ENCODE measurements at regions not wholly inside any gene's neighbourhood (a gene's known extent, or its start where the extent isn't known, plus 50 kb on each side); places are given as distances from the start of the nearest gene placed in this dataset.

- H2BK120ac ChIP-seq (ENCODE audit: low read depth, low read length): no peak overlapping the region
- H3K79me1 ChIP-seq (ENCODE audit: low read depth, low read length): no peaks in the 10 kb centered on the region
- H4K8ac ChIP-seq (ENCODE audit: low read depth, low read length): no peak overlapping the region
- H3K4me1 ChIP-seq (ENCODE audit: control insufficient read depth in 2 of 2, insufficient read depth in 1 of 2, low read depth in 1 of 2, low read length in 2 of 2): no peaks in the 10 kb centered on the region
- no peak overlapping the region for H2AFZ ChIP-seq (ENCODE audit: low read length)
- H3K4me2 ChIP-seq (ENCODE audit: insufficient read depth, low read length, poor library complexity, severe bottlenecking): no peak overlapping the region
- no peak overlapping the region for H2BK12ac ChIP-seq (ENCODE audit: low read length)
- no peak overlapping the region for H3K4ac ChIP-seq (ENCODE audit: low read length)
- no CpG with 5 or more reads among the region's 6 CpGs for WGBS, 2 donors (ENCODE audit: extremely low coverage in 2 of 2, insufficient read length in 2 of 2, insufficient replicate concordance in 1 of 2)
- no peak overlapping the region for H2AK5ac ChIP-seq (ENCODE audit: low read depth, low read length)
- H3K27me3 ChIP-seq (ENCODE audit: control insufficient read depth in 3 of 3, insufficient read depth in 3 of 3, low read depth in 1 of 3, low read length in 3 of 3): no peaks in the 10 kb centered on the region
- H3K27ac ChIP-seq (replicated peaks; ENCODE audit: low read length): no peak overlapping the region
- H3K14ac ChIP-seq (ENCODE audit: low read length): no peak overlapping the region
- DNase-seq (ENCODE audit: low spot score): no peak
- H3K36me3 ChIP-seq (replicated peaks in 1 of 2; ENCODE audit: control insufficient read depth in 2 of 2, insufficient read depth in 2 of 2, low read length in 2 of 2): peaks cover 0 to 3% of the 10 kb centered on the region in 2 donors
- peaks cover 0 to 12% of the 10 kb centered on the region in 2 donors for H3K9me3 ChIP-seq (replicated peaks in 1 of 2; ENCODE audit: control insufficient read depth in 2 of 2, insufficient read depth in 1 of 2, low read depth in 1 of 2, low read length in 2 of 2)
- H3K4me3 ChIP-seq (ENCODE audit: low read length in 2 of 2): no peak overlapping the region
- no peak overlapping the region for H3K23ac ChIP-seq (ENCODE audit: low read depth, low read length, poor library complexity)
- H4K91ac ChIP-seq (ENCODE audit: low read depth, low read length, poor library complexity): no peak overlapping the region
- no peak overlapping the region for H2BK5ac ChIP-seq (ENCODE audit: low read length)
- no peak overlapping the region for H3K18ac ChIP-seq (ENCODE audit: low read length)
- no peak overlapping the region for H2BK15ac ChIP-seq (ENCODE audit: low read length)
- no peak overlapping the region for H3K9ac ChIP-seq (ENCODE audit: low read depth, low read length, poor library complexity)
Measured at GRCh38 chr22:49594078-49594477, 233.6 kb downstream of the BRD1 start.

- H3K27me3 ChIP-seq (ENCODE audit: control insufficient read depth in 3 of 3, insufficient read depth in 3 of 3, low read depth in 1 of 3, low read length in 3 of 3): no peaks in the 10 kb centered on the region
- H3K9ac ChIP-seq (ENCODE audit: low read depth, low read length, poor library complexity): no peak overlapping the region
- peaks cover 0 to 3% of the 10 kb centered on the region in 2 donors for H3K36me3 ChIP-seq (replicated peaks in 1 of 2; ENCODE audit: control insufficient read depth in 2 of 2, insufficient read depth in 2 of 2, low read length in 2 of 2)
- no peaks in the 10 kb centered on the region for H3K79me1 ChIP-seq (ENCODE audit: low read depth, low read length)
- H3K4me2 ChIP-seq (ENCODE audit: insufficient read depth, low read length, poor library complexity, severe bottlenecking): no peak overlapping the region
- H3K9me3 ChIP-seq (replicated peaks in 1 of 2; ENCODE audit: control insufficient read depth in 2 of 2, insufficient read depth in 1 of 2, low read depth in 1 of 2, low read length in 2 of 2): peaks cover 0 to 12% of the 10 kb centered on the region in 2 donors
- no peak overlapping the region for H3K4me3 ChIP-seq (ENCODE audit: low read length in 2 of 2)
- no peak overlapping the region for H2BK15ac ChIP-seq (ENCODE audit: low read length)
- H3K23ac ChIP-seq (ENCODE audit: low read depth, low read length, poor library complexity): no peak overlapping the region
- DNase-seq (ENCODE audit: low spot score): no peak
- no peak overlapping the region for H4K91ac ChIP-seq (ENCODE audit: low read depth, low read length, poor library complexity)
- no peak overlapping the region for H4K8ac ChIP-seq (ENCODE audit: low read depth, low read length)
- H2BK12ac ChIP-seq (ENCODE audit: low read length): no peak overlapping the region
- no peak overlapping the region for H2AFZ ChIP-seq (ENCODE audit: low read length)
- no peak overlapping the region for H2BK120ac ChIP-seq (ENCODE audit: low read depth, low read length)
- no peak overlapping the region for H3K27ac ChIP-seq (replicated peaks; ENCODE audit: low read length)
- H2BK5ac ChIP-seq (ENCODE audit: low read length): no peak overlapping the region
- H3K4me1 ChIP-seq (ENCODE audit: control insufficient read depth in 2 of 2, insufficient read depth in 1 of 2, low read depth in 1 of 2, low read length in 2 of 2): no peaks in the 10 kb centered on the region
- H2AK5ac ChIP-seq (ENCODE audit: low read depth, low read length): no peak overlapping the region
- H3K4ac ChIP-seq (ENCODE audit: low read length): no peak overlapping the region
- WGBS, 2 donors (ENCODE audit: extremely low coverage in 2 of 2, insufficient read length in 2 of 2, insufficient replicate concordance in 1 of 2): no CpG with 5 or more reads among the region's 7 CpGs
- H3K18ac ChIP-seq (ENCODE audit: low read length): peak overlapping the region; percentile 2
- H3K14ac ChIP-seq (ENCODE audit: low read length): no peak overlapping the region
Measured at GRCh38 chr22:49593509-49593908, 234.2 kb downstream of the BRD1 start.

- H2BK5ac ChIP-seq (ENCODE audit: low read length): no peak overlapping the region
- no peak overlapping the region for H3K18ac ChIP-seq (ENCODE audit: low read length)
- no peak overlapping the region for H3K4me3 ChIP-seq (ENCODE audit: low read length in 2 of 2)
- peaks cover 0 to 3% of the 10 kb centered on the region in 2 donors for H3K36me3 ChIP-seq (replicated peaks in 1 of 2; ENCODE audit: control insufficient read depth in 2 of 2, insufficient read depth in 2 of 2, low read length in 2 of 2)
- H3K9me3 ChIP-seq (replicated peaks in 1 of 2; ENCODE audit: control insufficient read depth in 2 of 2, insufficient read depth in 1 of 2, low read depth in 1 of 2, low read length in 2 of 2): peaks cover 0 to 12% of the 10 kb centered on the region in 2 donors
- no peak overlapping the region for H2BK12ac ChIP-seq (ENCODE audit: low read length)
- no peaks in the 10 kb centered on the region for H3K79me1 ChIP-seq (ENCODE audit: low read depth, low read length)
- no peak overlapping the region for H3K27ac ChIP-seq (replicated peaks; ENCODE audit: low read length)
- no peak overlapping the region for H3K4ac ChIP-seq (ENCODE audit: low read length)
- no peak for DNase-seq (ENCODE audit: low spot score)
- H2BK15ac ChIP-seq (ENCODE audit: low read length): no peak overlapping the region
- H4K8ac ChIP-seq (ENCODE audit: low read depth, low read length): no peak overlapping the region
- no CpG with 5 or more reads among the region's 12 CpGs for WGBS, 2 donors (ENCODE audit: extremely low coverage in 2 of 2, insufficient read length in 2 of 2, insufficient replicate concordance in 1 of 2)
- H3K4me2 ChIP-seq (ENCODE audit: insufficient read depth, low read length, poor library complexity, severe bottlenecking): no peak overlapping the region
- H2BK120ac ChIP-seq (ENCODE audit: low read depth, low read length): no peak overlapping the region
- no peak overlapping the region for H3K14ac ChIP-seq (ENCODE audit: low read length)
- no peaks in the 10 kb centered on the region for H3K27me3 ChIP-seq (ENCODE audit: control insufficient read depth in 3 of 3, insufficient read depth in 3 of 3, low read depth in 1 of 3, low read length in 3 of 3)
- no peaks in the 10 kb centered on the region for H3K4me1 ChIP-seq (ENCODE audit: control insufficient read depth in 2 of 2, insufficient read depth in 1 of 2, low read depth in 1 of 2, low read length in 2 of 2)
- H3K9ac ChIP-seq (ENCODE audit: low read depth, low read length, poor library complexity): no peak overlapping the region
- no peak overlapping the region for H3K23ac ChIP-seq (ENCODE audit: low read depth, low read length, poor library complexity)
- H2AK5ac ChIP-seq (ENCODE audit: low read depth, low read length): no peak overlapping the region
- H2AFZ ChIP-seq (ENCODE audit: low read length): no peak overlapping the region
- no peak overlapping the region for H4K91ac ChIP-seq (ENCODE audit: low read depth, low read length, poor library complexity)
Measured at GRCh38 chr22:49592780-49593501, 234.7 kb downstream of the BRD1 start.

- Histone ChIP-seq H3K27ac (replicated peaks; ENCODE audit: low read length) (no peak overlapping the region), H3K9ac (ENCODE audit: low read depth, low read length, poor library complexity) (no peak overlapping the region), H3K4me2 (ENCODE audit: insufficient read depth, low read length, poor library complexity, severe bottlenecking) (no peak overlapping the region), H2BK120ac (ENCODE audit: low read depth, low read length) (no peak overlapping the region), H3K36me3 (replicated peaks in 1 of 2; ENCODE audit: control insufficient read depth in 2 of 2, insufficient read depth in 2 of 2, low read length in 2 of 2) (peaks cover 0 to 3% of the 10 kb centered on the region in 2 donors), H3K18ac (ENCODE audit: low read length) (peak overlapping the region; percentile 61), H3K14ac (ENCODE audit: low read length) (no peak overlapping the region), H4K91ac (ENCODE audit: low read depth, low read length, poor library complexity) (no peak overlapping the region), H2AK5ac (ENCODE audit: low read depth, low read length) (no peak overlapping the region), H3K79me1 (ENCODE audit: low read depth, low read length) (no peaks in the 10 kb centered on the region), H2BK12ac (ENCODE audit: low read length) (no peak overlapping the region), H3K4ac (ENCODE audit: low read length) (no peak overlapping the region), H4K8ac (ENCODE audit: low read depth, low read length) (no peak overlapping the region), H2AFZ (ENCODE audit: low read length) (no peak overlapping the region), H3K4me1 (ENCODE audit: control insufficient read depth in 2 of 2, insufficient read depth in 1 of 2, low read depth in 1 of 2, low read length in 2 of 2) (no peaks in the 10 kb centered on the region), H3K23ac (ENCODE audit: low read depth, low read length, poor library complexity) (no peak overlapping the region), H2BK15ac (ENCODE audit: low read length) (no peak overlapping the region), H3K27me3 (ENCODE audit: control insufficient read depth in 3 of 3, insufficient read depth in 3 of 3, low read depth in 1 of 3, low read length in 3 of 3) (no peaks in the 10 kb centered on the region), H3K4me3 (ENCODE audit: low read length in 2 of 2) (no peak overlapping the region), H2BK5ac (ENCODE audit: low read length) (no peak overlapping the region), H3K9me3 (replicated peaks in 1 of 2; ENCODE audit: control insufficient read depth in 2 of 2, insufficient read depth in 1 of 2, low read depth in 1 of 2, low read length in 2 of 2) (peaks cover 0 to 10% of the 10 kb centered on the region in 2 donors)
- no peak for DNase-seq (ENCODE audit: low spot score)
- no CpG with 5 or more reads among the region's 17 CpGs for WGBS, 2 donors (ENCODE audit: extremely low coverage in 2 of 2, insufficient read length in 2 of 2, insufficient replicate concordance in 1 of 2)
Measured at GRCh38 chr22:49590851-49591445, 236.7 kb downstream of the BRD1 start.
